CD4-positive, alpha-beta T cell treated with Interleukin-1 beta for 1 hour (primary cell): ENCODE measurements at regions not wholly inside any gene's neighbourhood (a gene's known extent, or its start where the extent isn't known, plus 50 kb on each side); places are given as distances from the start of the nearest gene placed in this dataset.
"Not testable (repeated sequence)": the region's sequence is repeated elsewhere in the genome, so short reads cannot be mapped to it uniquely, and the experiment has no call there.

ENCODE experiments used
- DNase-seq, 2 donors: peaks; one replicate each; pipeline ENCODE4 v3.0.0-alpha.2; 2020 to 2022

GRCh38 chr10:11403646-11404045, 207.8 kb downstream of the USP6NL start:
- DNase-seq = not testable (repeated sequence)

- DNase-seq = peak; percentile 70 to 75
These were observed 208.3 kb downstream of the USP6NL start for GRCh38 chr10:11403116-11403515.

- no peak for DNase-seq
These were observed 209.1 kb downstream of the USP6NL start for GRCh38 chr10:11402392-11402791.

- peak in 1 of 2 donors; percentile 12 for DNase-seq
These were observed 209.9 kb downstream of the USP6NL start for GRCh38 chr10:11401264-11402235.

GRCh38 chr10:11397980-11398580, 213.4 kb downstream of the USP6NL start:
- no peak for DNase-seq

GRCh38 chr10:11397077-11397965, 214.1 kb downstream of the USP6NL start:
- DNase-seq = no peak

GRCh38 chr10:11396311-11396955, 215.0 kb downstream of the USP6NL start:
- no peak for DNase-seq

GRCh38 chr10:11395581-11396310, 215.7 kb downstream of the USP6NL start:
- DNase-seq = no peak

GRCh38 chr10:11395161-11395560, 216.3 kb downstream of the USP6NL start:
- no peak for DNase-seq

- no peak for DNase-seq
These were observed 217.6 kb downstream of the USP6NL start for GRCh38 chr10:11393858-11394257.

- no peak for DNase-seq
These were observed 218.7 kb downstream of the USP6NL start for GRCh38 chr10:11392776-11393175.

- DNase-seq = no peak
These were observed 222.5 kb downstream of the USP6NL start for GRCh38 chr10:11388996-11389395.

GRCh38 chr10:11387551-11388222, 223.8 kb downstream of the USP6NL start:
- no peak for DNase-seq

GRCh38 chr10:11387044-11387443, 224.4 kb downstream of the USP6NL start:
- no peak for DNase-seq
